ENCODE measurements at regions not wholly inside any gene's neighbourhood (a gene's known extent, or its start where the extent isn't known, plus 50 kb on each side); places are given as distances from the start of the nearest gene placed in this dataset.

DNA sequence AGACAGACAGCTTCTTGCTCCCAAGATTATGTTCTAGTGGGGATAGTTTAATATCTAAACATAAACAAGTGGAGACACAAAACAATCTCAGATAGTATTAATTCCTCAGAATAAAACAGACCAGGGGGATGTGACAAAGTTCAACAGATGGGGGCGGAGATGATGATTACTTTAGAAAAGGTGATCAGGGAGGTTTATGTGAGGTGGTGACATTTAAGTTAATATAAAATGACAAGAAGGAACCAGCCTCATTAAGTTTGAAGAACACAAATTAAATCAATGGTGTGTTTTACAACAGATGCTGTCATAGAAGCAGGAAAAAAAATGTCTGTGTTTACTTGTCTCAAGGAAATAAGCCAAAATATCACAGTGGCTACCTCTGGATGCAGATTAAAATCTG is 119.6 kb upstream of the HMHB1 start:
- no peak for DNase-seq
- H3K27me3 Mint-ChIP-seq (ENCODE audit: low read depth): no peaks in the 10 kb centered on the region
- no peak overlapping the region for H3K4me3 Mint-ChIP-seq
- ATAC-seq: no peak
- peaks cover 15% of the 10 kb centered on the region for H3K9me3 Mint-ChIP-seq
- no peaks in the 10 kb centered on the region for H3K36me3 Mint-ChIP-seq (ENCODE audit: insufficient read depth)
- H3K4me1 Mint-ChIP-seq (ENCODE audit: low read depth): peaks cover 14% of the 10 kb centered on the region

- DNase-seq (no peak), ATAC-seq (no peak)
- no peaks in the 10 kb centered on the region for H3K36me3 Mint-ChIP-seq (ENCODE audit: insufficient read depth)
- H3K9me3 Mint-ChIP-seq: peaks cover 15% of the 10 kb centered on the region
- H3K27me3 Mint-ChIP-seq (ENCODE audit: low read depth): no peaks in the 10 kb centered on the region
- H3K4me3 Mint-ChIP-seq: no peak overlapping the region
- peaks cover 14% of the 10 kb centered on the region for H3K4me1 Mint-ChIP-seq (ENCODE audit: low read depth)
Measured at GRCh38 chr5:143691945-143692290, 120.0 kb upstream of the HMHB1 start.

GRCh38 chr5:143691287-143691944 is 120.5 kb upstream of the HMHB1 start:
- DNase-seq (no peak), ATAC-seq (no peak)
- Mint-ChIP-seq H3K27me3 (ENCODE audit: low read depth) (no peaks in the 10 kb centered on the region), H3K36me3 (ENCODE audit: insufficient read depth) (no peaks in the 10 kb centered on the region), H3K9me3 (peaks cover 15% of the 10 kb centered on the region), H3K4me1 (ENCODE audit: low read depth) (peaks cover 14% of the 10 kb centered on the region), H3K4me3 (no peak overlapping the region)

GRCh38 chr5:143687604-143688003 is 124.4 kb upstream of the HMHB1 start:
- ATAC-seq (no peak), DNase-seq (no peak)
- no peak overlapping the region for H3K4me3 Mint-ChIP-seq
- no peaks in the 10 kb centered on the region for H3K36me3 Mint-ChIP-seq (ENCODE audit: insufficient read depth)
- no peaks in the 10 kb centered on the region for H3K4me1 Mint-ChIP-seq (ENCODE audit: low read depth)
- peaks cover 15% of the 10 kb centered on the region for H3K9me3 Mint-ChIP-seq
- no peaks in the 10 kb centered on the region for H3K27me3 Mint-ChIP-seq (ENCODE audit: low read depth)

DNA sequence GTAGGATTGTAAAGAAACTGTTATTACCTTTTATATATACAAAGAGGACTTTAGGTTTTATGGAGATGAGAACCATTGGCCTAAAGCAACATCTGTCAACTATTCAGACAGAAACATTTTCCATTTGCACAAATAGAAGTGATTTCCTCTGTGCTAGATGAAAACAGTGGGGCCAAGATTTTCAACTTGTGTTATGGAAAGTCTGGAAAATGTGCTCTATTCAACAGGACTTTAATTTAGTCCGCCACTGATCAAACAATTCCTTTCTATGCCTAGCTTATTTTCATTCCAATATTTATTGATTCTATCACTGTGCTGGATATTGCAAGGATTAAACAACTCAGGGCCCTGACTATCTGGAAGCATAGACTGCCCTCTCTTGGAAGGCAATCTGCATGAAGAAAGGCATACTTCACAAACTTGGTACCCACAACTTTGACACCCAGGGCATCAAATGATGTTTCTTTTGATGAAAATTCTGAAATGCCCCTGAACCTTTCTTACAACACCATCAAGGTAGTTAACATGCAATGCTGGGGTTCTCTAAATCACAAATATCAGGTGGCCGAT is 126.6 kb upstream of the HMHB1 start:
- H3K9me3 Mint-ChIP-seq: peaks cover 10% of the 10 kb centered on the region
- H3K4me1 Mint-ChIP-seq (ENCODE audit: low read depth): no peaks in the 10 kb centered on the region
- H3K4me3 Mint-ChIP-seq: no peak overlapping the region
- no peaks in the 10 kb centered on the region for H3K27me3 Mint-ChIP-seq (ENCODE audit: low read depth)
- no peak for DNase-seq
- ATAC-seq: no peak
- H3K36me3 Mint-ChIP-seq (ENCODE audit: insufficient read depth): no peaks in the 10 kb centered on the region

DNA sequence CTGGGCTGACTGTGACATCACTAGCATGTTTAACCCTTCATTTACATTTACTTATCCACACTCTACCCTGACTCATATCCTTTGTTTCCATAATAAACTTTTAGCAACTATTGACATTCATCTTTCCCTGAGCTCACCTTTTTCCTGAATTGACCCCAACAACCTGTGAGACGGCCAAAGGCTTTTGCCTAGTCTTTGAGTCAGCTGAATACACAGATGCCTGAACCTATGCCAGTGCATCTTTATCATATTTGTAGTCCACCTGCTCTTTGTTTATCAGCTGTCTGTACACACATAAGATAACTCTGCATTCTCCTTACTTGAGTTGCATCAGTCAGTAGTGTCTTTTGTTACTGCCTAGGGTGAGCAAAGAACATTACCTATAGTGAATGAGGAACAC is 128.5 kb upstream of the HMHB1 start:
- Mint-ChIP-seq H3K36me3 (ENCODE audit: insufficient read depth) (no peaks in the 10 kb centered on the region), H3K4me1 (ENCODE audit: low read depth) (peaks cover 14% of the 10 kb centered on the region), H3K9me3 (no peaks in the 10 kb centered on the region), H3K27me3 (ENCODE audit: low read depth) (no peaks in the 10 kb centered on the region), H3K4me3 (no peak overlapping the region)
- DNase-seq: no peak
- no peak for ATAC-seq

- Mint-ChIP-seq H3K27me3 (ENCODE audit: low read depth) (no peaks in the 10 kb centered on the region), H3K4me1 (ENCODE audit: low read depth) (peaks cover 19% of the 10 kb centered on the region), H3K4me3 (no peak overlapping the region), H3K36me3 (ENCODE audit: insufficient read depth) (no peaks in the 10 kb centered on the region), H3K9me3 (no peaks in the 10 kb centered on the region)
- DNase-seq (no peak), ATAC-seq (no peak)
Measured at GRCh38 chr5:143682929-143683386, 129.0 kb upstream of the HMHB1 start.

DNA sequence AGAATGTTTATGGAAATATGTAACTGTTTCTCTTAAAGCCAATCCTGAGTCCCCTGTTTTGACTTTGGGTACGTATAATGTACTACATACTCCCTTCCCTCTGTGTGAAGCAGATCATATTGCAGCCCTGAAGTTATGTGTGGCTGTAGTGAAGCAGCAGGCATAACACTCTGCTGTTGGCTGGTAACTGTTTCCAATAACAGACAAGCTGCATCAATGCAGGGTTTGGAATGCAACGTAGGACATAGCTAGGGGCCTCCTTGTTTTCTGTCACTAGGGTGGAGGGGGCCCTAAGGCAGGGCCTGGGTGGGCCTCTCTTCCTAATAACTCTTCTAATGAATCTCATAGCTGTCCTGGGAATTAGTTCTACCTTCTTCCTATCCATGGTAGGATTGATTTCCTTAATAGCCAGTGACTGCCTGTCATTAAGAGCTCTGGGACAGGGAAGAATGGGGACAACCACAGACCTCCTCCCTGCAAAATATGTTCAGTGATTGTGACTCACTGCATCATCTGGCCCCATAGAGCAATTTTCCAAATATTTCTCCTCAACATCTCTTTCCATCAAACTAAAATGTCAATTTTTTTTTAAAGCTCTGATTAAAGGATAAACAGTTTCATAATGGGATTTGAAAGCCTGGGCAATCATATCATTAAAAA is 129.6 kb upstream of the HMHB1 start:
- no peak for ATAC-seq

DNA sequence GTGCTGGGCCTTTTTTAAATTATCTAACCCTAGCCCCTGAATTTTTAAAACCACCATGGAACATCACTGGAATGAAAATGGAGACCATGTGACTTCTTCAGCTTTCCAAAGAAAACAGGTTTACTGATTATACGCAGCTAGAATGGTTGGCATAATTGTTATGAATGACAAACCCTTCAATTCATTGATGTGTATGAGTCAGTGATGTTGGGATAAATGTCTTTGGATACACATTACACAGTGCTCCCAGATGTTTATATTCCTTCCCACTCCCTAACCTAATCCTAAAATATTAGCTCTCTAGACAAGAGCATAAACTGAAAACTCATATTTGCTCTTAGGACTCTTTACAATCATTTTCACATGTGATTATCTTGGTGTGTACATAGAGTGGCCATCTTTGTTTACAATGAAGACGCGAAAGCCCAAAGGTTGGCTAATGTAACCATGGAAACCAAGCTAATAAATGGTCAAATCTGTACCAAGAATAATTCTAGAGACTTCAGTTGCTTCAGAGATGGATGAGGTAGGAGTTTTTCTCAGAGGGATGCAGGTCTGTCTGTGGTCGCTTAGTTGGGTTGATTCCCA is 131.2 kb upstream of the HMHB1 start:
- ATAC-seq: no peak
- DNase-seq: no peak
- Mint-ChIP-seq H3K4me3 (no peak overlapping the region), H3K4me1 (ENCODE audit: low read depth) (peaks cover 22% of the 10 kb centered on the region), H3K9me3 (no peaks in the 10 kb centered on the region), H3K36me3 (ENCODE audit: insufficient read depth) (no peaks in the 10 kb centered on the region), H3K27me3 (ENCODE audit: low read depth) (no peaks in the 10 kb centered on the region)

More for the DNA sequence above, 129.6 kb upstream of the HMHB1 start:
- H3K9me3 Mint-ChIP-seq: no peaks in the 10 kb centered on the region
- no peaks in the 10 kb centered on the region for H3K27me3 Mint-ChIP-seq (ENCODE audit: low read depth)
- no peaks in the 10 kb centered on the region for H3K36me3 Mint-ChIP-seq (ENCODE audit: insufficient read depth)
- DNase-seq: no peak
- H3K4me3 Mint-ChIP-seq: no peak overlapping the region
- H3K4me1 Mint-ChIP-seq (ENCODE audit: low read depth): peaks cover 21% of the 10 kb centered on the region

- H3K4me3 Mint-ChIP-seq: no peak overlapping the region
- ATAC-seq (peak; percentile 53 to 59), DNase-seq (no peak)
- no peaks in the 10 kb centered on the region for H3K27me3 Mint-ChIP-seq (ENCODE audit: low read depth)
- peaks cover 22% of the 10 kb centered on the region for H3K4me1 Mint-ChIP-seq (ENCODE audit: low read depth)
- no peaks in the 10 kb centered on the region for H3K36me3 Mint-ChIP-seq (ENCODE audit: insufficient read depth)
- no peaks in the 10 kb centered on the region for H3K9me3 Mint-ChIP-seq
Measured at GRCh38 chr5:143679777-143680176, 132.2 kb upstream of the HMHB1 start.

DNA sequence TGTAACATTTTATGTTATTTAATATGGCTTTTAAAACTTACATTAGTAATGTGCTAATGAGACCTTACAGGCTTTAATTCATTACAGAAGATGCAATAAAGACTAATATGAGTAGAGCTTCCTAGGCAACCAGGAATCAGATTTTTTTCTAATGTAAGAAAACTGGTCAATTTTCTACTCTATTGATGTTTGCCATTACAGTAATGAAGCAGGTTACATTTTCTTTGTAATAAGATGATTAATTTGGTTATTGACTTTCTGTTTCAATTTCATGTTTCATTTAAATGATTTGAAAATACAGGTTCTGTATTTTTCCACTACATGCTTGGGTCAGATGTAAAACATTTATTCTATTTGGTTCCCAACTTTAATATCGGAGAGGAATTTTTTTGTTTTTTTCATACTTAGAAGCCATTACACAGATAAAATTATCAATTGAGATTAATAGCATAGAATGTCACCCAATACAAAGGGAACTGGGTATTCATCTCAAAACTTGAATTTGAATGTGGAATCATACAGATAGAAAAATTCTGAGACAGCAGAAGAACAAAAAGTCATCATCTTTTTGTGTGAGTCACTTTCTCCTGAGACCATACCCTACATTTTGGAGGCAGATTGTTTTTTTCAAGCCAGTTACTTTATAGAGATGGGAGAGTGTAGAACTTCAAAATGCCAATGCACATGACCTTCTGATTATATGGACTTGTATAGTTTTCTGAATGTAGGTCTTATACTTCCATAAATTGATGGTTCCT is 133.6 kb upstream of the HMHB1 start:
- ATAC-seq (peak; percentile 71 to 73), DNase-seq (no peak)
- Mint-ChIP-seq H3K36me3 (ENCODE audit: insufficient read depth) (no peaks in the 10 kb centered on the region), H3K4me1 (ENCODE audit: low read depth) (peaks cover 22% of the 10 kb centered on the region), H3K4me3 (no peak overlapping the region), H3K27me3 (ENCODE audit: low read depth) (peaks cover 2% of the 10 kb centered on the region), H3K9me3 (no peaks in the 10 kb centered on the region)

- H3K9me3 Mint-ChIP-seq: no peaks in the 10 kb centered on the region
- no peak overlapping the region for H3K4me3 Mint-ChIP-seq
- H3K36me3 Mint-ChIP-seq (ENCODE audit: insufficient read depth): no peaks in the 10 kb centered on the region
- ATAC-seq: no peak
- peaks cover 2% of the 10 kb centered on the region for H3K27me3 Mint-ChIP-seq (ENCODE audit: low read depth)
- no peak for DNase-seq
- H3K4me1 Mint-ChIP-seq (ENCODE audit: low read depth): peaks cover 22% of the 10 kb centered on the region
Measured at GRCh38 chr5:143677403-143677802, 134.6 kb upstream of the HMHB1 start.

- ATAC-seq (no peak), DNase-seq (no peak)
- Mint-ChIP-seq H3K9me3 (no peaks in the 10 kb centered on the region), H3K27me3 (ENCODE audit: low read depth) (peaks cover 2% of the 10 kb centered on the region), H3K4me1 (ENCODE audit: low read depth) (peaks cover 22% of the 10 kb centered on the region), H3K36me3 (ENCODE audit: insufficient read depth) (no peaks in the 10 kb centered on the region), H3K4me3 (no peak overlapping the region)
Measured at GRCh38 chr5:143676802-143677201, 135.2 kb upstream of the HMHB1 start.

DNA sequence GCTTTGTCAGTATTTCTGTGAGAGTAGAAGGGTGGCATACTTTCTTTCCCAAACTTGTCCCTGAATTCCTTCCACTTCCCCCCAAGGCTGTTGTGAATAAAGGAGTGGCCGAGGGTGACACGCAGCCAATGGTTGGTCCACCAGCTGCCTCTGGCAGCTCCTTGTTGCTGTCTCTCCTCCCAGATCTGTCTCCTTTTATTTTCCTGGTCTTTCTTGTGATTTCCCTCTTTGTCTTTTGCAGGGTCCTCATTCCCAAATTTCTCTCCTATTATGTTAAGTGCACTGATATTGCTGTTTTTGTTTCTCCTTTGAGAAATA is 137.5 kb upstream of the HMHB1 start:
- peaks cover 11% of the 10 kb centered on the region for H3K9me3 Mint-ChIP-seq
- no peak overlapping the region for H3K4me3 Mint-ChIP-seq
- ATAC-seq: no peak
- DNase-seq: no peak
- H3K4me1 Mint-ChIP-seq (ENCODE audit: low read depth): peaks cover 18% of the 10 kb centered on the region
- H3K36me3 Mint-ChIP-seq (ENCODE audit: insufficient read depth): no peaks in the 10 kb centered on the region
- H3K27me3 Mint-ChIP-seq (ENCODE audit: low read depth): peaks cover 2% of the 10 kb centered on the region
